ENCODE measurements at regions not wholly inside any gene's neighbourhood (a gene's known extent, or its start where the extent isn't known, plus 50 kb on each side); places are given as distances from the start of the nearest gene placed in this dataset.

- H3K4me1 ChIP-seq (ENCODE audit: control insufficient read depth in 1 of 2, insufficient read depth in 2 of 2, low read length in 2 of 2) = no peaks in the 10 kb centered on the region
Observed at GRCh38 chr6:16876201-16876600, 114.9 kb upstream of the ATXN1 start.

GRCh38 chr6:16873698-16874097, 112.4 kb upstream of the ATXN1 start:
- Histone ChIP-seq H3K4me1 (ENCODE audit: control insufficient read depth in 1 of 2, insufficient read depth in 2 of 2, low read length in 2 of 2) (no peaks in the 10 kb centered on the region), H3K36me3 (ENCODE audit: control insufficient read depth in 1 of 2, insufficient read depth in 2 of 2, low read length in 2 of 2) (no peaks in the 10 kb centered on the region), H3K27me3 (ENCODE audit: control insufficient read depth in 1 of 2, insufficient read depth in 2 of 2, low read length in 2 of 2) (no peaks in the 10 kb centered on the region), H3K9me3 (ENCODE audit: control insufficient read depth in 1 of 2, low read length in 2 of 2) (no peaks in the 10 kb centered on the region), H3K27ac (ENCODE audit: low read depth, low read length) (no peak overlapping the region), H3K4me3 (ENCODE audit: low read depth in 1 of 2, low read length in 2 of 2) (no peak overlapping the region), H3K9ac (ENCODE audit: low read depth in 1 of 2, low read length in 2 of 2) (no peak overlapping the region)

More at GRCh38 chr6:16876201-16876600, 114.9 kb upstream of the ATXN1 start:
- H3K4me3 ChIP-seq (ENCODE audit: low read depth in 1 of 2, low read length in 2 of 2) = no peak overlapping the region
- no peaks in the 10 kb centered on the region for H3K9me3 ChIP-seq (ENCODE audit: control insufficient read depth in 1 of 2, low read length in 2 of 2)
- H3K9ac ChIP-seq (ENCODE audit: low read depth in 1 of 2, low read length in 2 of 2) = no peak overlapping the region
- H3K27me3 ChIP-seq (ENCODE audit: control insufficient read depth in 1 of 2, insufficient read depth in 2 of 2, low read length in 2 of 2) = no peaks in the 10 kb centered on the region
- H3K27ac ChIP-seq (ENCODE audit: low read depth, low read length) = no peak overlapping the region
- no peaks in the 10 kb centered on the region for H3K36me3 ChIP-seq (ENCODE audit: control insufficient read depth in 1 of 2, insufficient read depth in 2 of 2, low read length in 2 of 2)

GRCh38 chr6:16872543-16873235, 111.4 kb upstream of the ATXN1 start:
- Histone ChIP-seq H3K27ac (ENCODE audit: low read depth, low read length) (no peak overlapping the region), H3K36me3 (ENCODE audit: control insufficient read depth in 1 of 2, insufficient read depth in 2 of 2, low read length in 2 of 2) (no peaks in the 10 kb centered on the region), H3K4me3 (ENCODE audit: low read depth in 1 of 2, low read length in 2 of 2) (no peak overlapping the region), H3K9ac (ENCODE audit: low read depth in 1 of 2, low read length in 2 of 2) (no peak overlapping the region), H3K9me3 (ENCODE audit: control insufficient read depth in 1 of 2, low read length in 2 of 2) (no peaks in the 10 kb centered on the region), H3K27me3 (ENCODE audit: control insufficient read depth in 1 of 2, insufficient read depth in 2 of 2, low read length in 2 of 2) (no peaks in the 10 kb centered on the region), H3K4me1 (ENCODE audit: control insufficient read depth in 1 of 2, insufficient read depth in 2 of 2, low read length in 2 of 2) (no peaks in the 10 kb centered on the region)

GRCh38 chr6:16871047-16871446, 109.8 kb upstream of the ATXN1 start:
- Histone ChIP-seq H3K27me3 (ENCODE audit: control insufficient read depth in 1 of 2, insufficient read depth in 2 of 2, low read length in 2 of 2) (no peaks in the 10 kb centered on the region), H3K4me1 (ENCODE audit: control insufficient read depth in 1 of 2, insufficient read depth in 2 of 2, low read length in 2 of 2) (no peaks in the 10 kb centered on the region), H3K4me3 (ENCODE audit: low read depth in 1 of 2, low read length in 2 of 2) (no peak overlapping the region), H3K9me3 (ENCODE audit: control insufficient read depth in 1 of 2, low read length in 2 of 2) (no peaks in the 10 kb centered on the region), H3K27ac (ENCODE audit: low read depth, low read length) (no peak overlapping the region), H3K9ac (ENCODE audit: low read depth in 1 of 2, low read length in 2 of 2) (no peak overlapping the region), H3K36me3 (ENCODE audit: control insufficient read depth in 1 of 2, insufficient read depth in 2 of 2, low read length in 2 of 2) (no peaks in the 10 kb centered on the region)

GRCh38 chr6:16868968-16869367, 107.7 kb upstream of the ATXN1 start:
- Histone ChIP-seq H3K36me3 (ENCODE audit: control insufficient read depth in 1 of 2, insufficient read depth in 2 of 2, low read length in 2 of 2) (no peaks in the 10 kb centered on the region), H3K4me3 (ENCODE audit: low read depth in 1 of 2, low read length in 2 of 2) (no peak overlapping the region), H3K9ac (ENCODE audit: low read depth in 1 of 2, low read length in 2 of 2) (no peak overlapping the region), H3K27ac (ENCODE audit: low read depth, low read length) (no peak overlapping the region), H3K27me3 (ENCODE audit: control insufficient read depth in 1 of 2, insufficient read depth in 2 of 2, low read length in 2 of 2) (no peaks in the 10 kb centered on the region), H3K9me3 (ENCODE audit: control insufficient read depth in 1 of 2, low read length in 2 of 2) (no peaks in the 10 kb centered on the region), H3K4me1 (ENCODE audit: control insufficient read depth in 1 of 2, insufficient read depth in 2 of 2, low read length in 2 of 2) (no peaks in the 10 kb centered on the region)

GRCh38 chr6:16857969-16858592, 96.8 kb upstream of the ATXN1 start:
- Histone ChIP-seq H3K4me1 (ENCODE audit: control insufficient read depth in 1 of 2, insufficient read depth in 2 of 2, low read length in 2 of 2) (no peaks in the 10 kb centered on the region), H3K9ac (ENCODE audit: low read depth in 1 of 2, low read length in 2 of 2) (no peak overlapping the region), H3K9me3 (ENCODE audit: control insufficient read depth in 1 of 2, low read length in 2 of 2) (no peaks in the 10 kb centered on the region), H3K27me3 (ENCODE audit: control insufficient read depth in 1 of 2, insufficient read depth in 2 of 2, low read length in 2 of 2) (no peaks in the 10 kb centered on the region), H3K36me3 (ENCODE audit: control insufficient read depth in 1 of 2, insufficient read depth in 2 of 2, low read length in 2 of 2) (no peaks in the 10 kb centered on the region), H3K4me3 (ENCODE audit: low read depth in 1 of 2, low read length in 2 of 2) (no peak overlapping the region), H3K27ac (ENCODE audit: low read depth, low read length) (no peak overlapping the region)

GRCh38 chr6:16855460-16855859, 94.2 kb upstream of the ATXN1 start:
- Histone ChIP-seq H3K9me3 (ENCODE audit: control insufficient read depth in 1 of 2, low read length in 2 of 2) (no peaks in the 10 kb centered on the region), H3K4me1 (ENCODE audit: control insufficient read depth in 1 of 2, insufficient read depth in 2 of 2, low read length in 2 of 2) (peaks cover 0 to 4% of the 10 kb centered on the region in 2 donors), H3K9ac (ENCODE audit: low read depth in 1 of 2, low read length in 2 of 2) (no peak overlapping the region), H3K4me3 (ENCODE audit: low read depth in 1 of 2, low read length in 2 of 2) (no peak overlapping the region), H3K36me3 (ENCODE audit: control insufficient read depth in 1 of 2, insufficient read depth in 2 of 2, low read length in 2 of 2) (no peaks in the 10 kb centered on the region), H3K27ac (ENCODE audit: low read depth, low read length) (no peak overlapping the region), H3K27me3 (ENCODE audit: control insufficient read depth in 1 of 2, insufficient read depth in 2 of 2, low read length in 2 of 2) (no peaks in the 10 kb centered on the region)

GRCh38 chr6:16854986-16855385, 93.7 kb upstream of the ATXN1 start:
- no peaks in the 10 kb centered on the region for H3K27me3 ChIP-seq (ENCODE audit: control insufficient read depth in 1 of 2, insufficient read depth in 2 of 2, low read length in 2 of 2)
- H3K36me3 ChIP-seq (ENCODE audit: control insufficient read depth in 1 of 2, insufficient read depth in 2 of 2, low read length in 2 of 2) = no peaks in the 10 kb centered on the region
- H3K4me3 ChIP-seq (ENCODE audit: low read depth in 1 of 2, low read length in 2 of 2) = no peak overlapping the region
- no peaks in the 10 kb centered on the region for H3K9me3 ChIP-seq (ENCODE audit: control insufficient read depth in 1 of 2, low read length in 2 of 2)
- H3K4me1 ChIP-seq (ENCODE audit: control insufficient read depth in 1 of 2, insufficient read depth in 2 of 2, low read length in 2 of 2) = peaks cover 0 to 4% of the 10 kb centered on the region in 2 donors
- no peak overlapping the region for H3K9ac ChIP-seq (ENCODE audit: low read depth in 1 of 2, low read length in 2 of 2)
- H3K27ac ChIP-seq (ENCODE audit: low read depth, low read length) = no peak overlapping the region

- H3K9me3 ChIP-seq (ENCODE audit: control insufficient read depth in 1 of 2, low read length in 2 of 2) = no peaks in the 10 kb centered on the region
- H3K9ac ChIP-seq (ENCODE audit: low read depth in 1 of 2, low read length in 2 of 2) = no peak overlapping the region
- H3K36me3 ChIP-seq (ENCODE audit: control insufficient read depth in 1 of 2, insufficient read depth in 2 of 2, low read length in 2 of 2) = no peaks in the 10 kb centered on the region
- H3K27me3 ChIP-seq (ENCODE audit: control insufficient read depth in 1 of 2, insufficient read depth in 2 of 2, low read length in 2 of 2) = no peaks in the 10 kb centered on the region
- no peak overlapping the region for H3K27ac ChIP-seq (ENCODE audit: low read depth, low read length)
- peaks cover 0 to 4% of the 10 kb centered on the region in 2 donors for H3K4me1 ChIP-seq (ENCODE audit: control insufficient read depth in 1 of 2, insufficient read depth in 2 of 2, low read length in 2 of 2)
- no peak overlapping the region for H3K4me3 ChIP-seq (ENCODE audit: low read depth in 1 of 2, low read length in 2 of 2)
Observed at GRCh38 chr6:16852671-16853070, 91.4 kb upstream of the ATXN1 start.

- Histone ChIP-seq H3K4me1 (ENCODE audit: control insufficient read depth in 1 of 2, insufficient read depth in 2 of 2, low read length in 2 of 2) (peaks cover 0 to 4% of the 10 kb centered on the region in 2 donors), H3K9ac (ENCODE audit: low read depth in 1 of 2, low read length in 2 of 2) (no peak overlapping the region), H3K27me3 (ENCODE audit: control insufficient read depth in 1 of 2, insufficient read depth in 2 of 2, low read length in 2 of 2) (no peaks in the 10 kb centered on the region), H3K4me3 (ENCODE audit: low read depth in 1 of 2, low read length in 2 of 2) (no peak overlapping the region), H3K27ac (ENCODE audit: low read depth, low read length) (no peak overlapping the region), H3K36me3 (ENCODE audit: control insufficient read depth in 1 of 2, insufficient read depth in 2 of 2, low read length in 2 of 2) (no peaks in the 10 kb centered on the region), H3K9me3 (ENCODE audit: control insufficient read depth in 1 of 2, low read length in 2 of 2) (no peaks in the 10 kb centered on the region)
Observed at GRCh38 chr6:16851758-16852157, 90.5 kb upstream of the ATXN1 start.
